ENCODE measurements at regions not wholly inside any gene's neighbourhood (a gene's known extent, or its start where the extent isn't known, plus 50 kb on each side); places are given as distances from the start of the nearest gene placed in this dataset.

GRCh38 chr6:14309951-14310445 lies 192.4 kb downstream of the CD83 start:
- H3K9me3 ChIP-seq = no peaks in the 10 kb centered on the region
- TF ChIP-seq POLR2A (IDR thresholded peaks at IDR 0.05) (no peak), CTCF (IDR thresholded peaks at IDR 0.05) (no peak), EP300 (IDR thresholded peaks at IDR 0.05) (no peak)
- WGBS, 3 donors = 90 to 91% (median 90%) methylated on average over 7 of the region's 7 CpGs

GRCh38 chr6:14310960-14311359 lies 193.4 kb downstream of the CD83 start:
- Histone ChIP-seq H3K27me3 (no peaks in the 10 kb centered on the region), H3K4me3 (no peak overlapping the region), H3K9me3 (no peaks in the 10 kb centered on the region), H3K4me1 (ENCODE audit: insufficient read depth) (no peaks in the 10 kb centered on the region), H3K36me3 (no peaks in the 10 kb centered on the region), H3K27ac (no peak overlapping the region)
- WGBS, 3 donors = 54 to 88% (median 65%) methylated on average over 5 of the region's 5 CpGs
- no peak for DNase-seq
- TF ChIP-seq CTCF (IDR thresholded peaks at IDR 0.05) = no peak
- no peak for TF ChIP-seq POLR2A (IDR thresholded peaks at IDR 0.05)
- intact Hi-C loops (cut with DNase I) = no loop called here

More at GRCh38 chr6:14309951-14310445, 192.4 kb downstream of the CD83 start:
- intact Hi-C loops (cut with DNase I) = no loop called here
- no peak overlapping the region for H3K27ac ChIP-seq
- H3K4me1 ChIP-seq (ENCODE audit: insufficient read depth) = no peaks in the 10 kb centered on the region
- no peaks in the 10 kb centered on the region for H3K27me3 ChIP-seq
- DNase-seq = no peak
- H3K4me3 ChIP-seq = no peak overlapping the region
- no peaks in the 10 kb centered on the region for H3K36me3 ChIP-seq

- Histone ChIP-seq H3K27ac (no peak overlapping the region), H3K36me3 (no peaks in the 10 kb centered on the region), H3K27me3 (no peaks in the 10 kb centered on the region), H3K4me1 (ENCODE audit: insufficient read depth) (peaks cover 2% of the 10 kb centered on the region), H3K4me3 (no peak overlapping the region), H3K9me3 (no peaks in the 10 kb centered on the region)
- intact Hi-C loops (cut with DNase I) = no loop called here
- DNase-seq = no peak
- TF ChIP-seq EP300 (IDR thresholded peaks at IDR 0.05) = no peak
- TF ChIP-seq POLR2A (IDR thresholded peaks at IDR 0.05) = no peak
- TF ChIP-seq CTCF (IDR thresholded peaks at IDR 0.05) = no peak
- 82 to 87% (median 83%) methylated on average over 6 of the region's 6 CpGs for WGBS, 3 donors
Observed at GRCh38 chr6:14312587-14312986, 195.0 kb downstream of the CD83 start.

GRCh38 chr6:14313248-14313647 lies 195.7 kb downstream of the CD83 start:
- no peaks in the 10 kb centered on the region for H3K9me3 ChIP-seq
- no peak overlapping the region for H3K4me3 ChIP-seq
- H3K36me3 ChIP-seq = no peaks in the 10 kb centered on the region
- WGBS, 3 donors = 83 to 94% (median 93%) methylated on average over 2 of the region's 2 CpGs
- H3K27ac ChIP-seq = no peak overlapping the region
- no peaks in the 10 kb centered on the region for H3K27me3 ChIP-seq
- no peak for TF ChIP-seq CTCF (IDR thresholded peaks at IDR 0.05)
- no peak for TF ChIP-seq POLR2A (IDR thresholded peaks at IDR 0.05)
- TF ChIP-seq EP300 (IDR thresholded peaks at IDR 0.05) = no peak
- peaks cover 2% of the 10 kb centered on the region for H3K4me1 ChIP-seq (ENCODE audit: insufficient read depth)
- intact Hi-C loops (cut with DNase I) = no loop called here
- DNase-seq = no peak

- H3K27ac ChIP-seq = no peak overlapping the region
- H3K4me1 ChIP-seq (ENCODE audit: insufficient read depth) = peaks cover 2% of the 10 kb centered on the region
- TF ChIP-seq EP300 (IDR thresholded peaks at IDR 0.05) (no peak), CTCF (IDR thresholded peaks at IDR 0.05) (no peak), POLR2A (IDR thresholded peaks at IDR 0.05) (no peak)
- no peaks in the 10 kb centered on the region for H3K27me3 ChIP-seq
- no peak overlapping the region for H3K4me3 ChIP-seq
- H3K9me3 ChIP-seq = no peaks in the 10 kb centered on the region
- intact Hi-C loops (cut with DNase I) = no loop called here
- no peaks in the 10 kb centered on the region for H3K36me3 ChIP-seq
- no peak for DNase-seq
Observed at GRCh38 chr6:14315353-14315752, 197.8 kb downstream of the CD83 start.
